Testis (tissue), 2 donors: ENCODE measurements at regions not wholly inside any gene's neighbourhood (a gene's known extent, or its start where the extent isn't known, plus 50 kb on each side); places are given as distances from the start of the nearest gene placed in this dataset.

Experiments used
- CTCF ChIP-seq, 3 experiments: fragments of 450-650 bp in 2 of 3; fragments of 200-600 bp in 1 of 3; sonication (generic) in 1 of 3; IDR thresholded peaks; one replicate each; pipeline ENCODE4 v1.5.1; 2016 to 2019; ENCODE audit warnings: antibody characterized with exemption in 3 of 3, mild to moderate bottlenecking in 2 of 3, moderate library complexity in 1 of 3
- POLR2A ChIP-seq: fragments of 450-650 bp; IDR thresholded peaks from one replicate; pipeline ENCODE4 v1.6.1; 2017; ENCODE audit warnings: antibody characterized with exemption, mild to moderate bottlenecking, moderate library complexity

GRCh38 chr2:126775300-126775985 is 119.5 kb downstream of the GYPC start:
- no peak for TF ChIP-seq CTCF (IDR thresholded peaks at IDR 0.05)
- no peak for TF ChIP-seq POLR2A
